MM.1S (cell line): ENCODE measurements at regions not wholly inside any gene's neighbourhood (a gene's known extent, or its start where the extent isn't known, plus 50 kb on each side); places are given as distances from the start of the nearest gene placed in this dataset.

Experiments used
- EZH2phosphoT487 ChIP-seq: fragments of 300-600 bp; sonication (generic); IDR thresholded peaks from 2 replicates; pipeline ENCODE4 v1.6.1; 2018; ENCODE audit warnings: antibody characterized with exemption, low read length
- TF ChIP-seq, protein P1 (sequence below): fragments of 300-600 bp; sonication (generic); IDR thresholded peaks from 2 replicates; pipeline ENCODE4 v1.5.1; 2016; ENCODE audit warnings: antibody characterized with exemption, low read length, mixed read lengths

GRCh38 chr3:7915356-7915755 is 586.3 kb upstream of the LMCD1 start:
- TF ChIP-seq, protein P1, sequence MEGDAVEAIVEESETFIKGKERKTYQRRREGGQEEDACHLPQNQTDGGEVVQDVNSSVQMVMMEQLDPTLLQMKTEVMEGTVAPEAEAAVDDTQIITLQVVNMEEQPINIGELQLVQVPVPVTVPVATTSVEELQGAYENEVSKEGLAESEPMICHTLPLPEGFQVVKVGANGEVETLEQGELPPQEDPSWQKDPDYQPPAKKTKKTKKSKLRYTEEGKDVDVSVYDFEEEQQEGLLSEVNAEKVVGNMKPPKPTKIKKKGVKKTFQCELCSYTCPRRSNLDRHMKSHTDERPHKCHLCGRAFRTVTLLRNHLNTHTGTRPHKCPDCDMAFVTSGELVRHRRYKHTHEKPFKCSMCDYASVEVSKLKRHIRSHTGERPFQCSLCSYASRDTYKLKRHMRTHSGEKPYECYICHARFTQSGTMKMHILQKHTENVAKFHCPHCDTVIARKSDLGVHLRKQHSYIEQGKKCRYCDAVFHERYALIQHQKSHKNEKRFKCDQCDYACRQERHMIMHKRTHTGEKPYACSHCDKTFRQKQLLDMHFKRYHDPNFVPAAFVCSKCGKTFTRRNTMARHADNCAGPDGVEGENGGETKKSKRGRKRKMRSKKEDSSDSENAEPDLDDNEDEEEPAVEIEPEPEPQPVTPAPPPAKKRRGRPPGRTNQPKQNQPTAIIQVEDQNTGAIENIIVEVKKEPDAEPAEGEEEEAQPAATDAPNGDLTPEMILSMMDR = no peak
- no peak for TF ChIP-seq EZH2phosphoT487
